ENCODE measurements at regions not wholly inside any gene's neighbourhood (a gene's known extent, or its start where the extent isn't known, plus 50 kb on each side); places are given as distances from the start of the nearest gene placed in this dataset.

DNA sequence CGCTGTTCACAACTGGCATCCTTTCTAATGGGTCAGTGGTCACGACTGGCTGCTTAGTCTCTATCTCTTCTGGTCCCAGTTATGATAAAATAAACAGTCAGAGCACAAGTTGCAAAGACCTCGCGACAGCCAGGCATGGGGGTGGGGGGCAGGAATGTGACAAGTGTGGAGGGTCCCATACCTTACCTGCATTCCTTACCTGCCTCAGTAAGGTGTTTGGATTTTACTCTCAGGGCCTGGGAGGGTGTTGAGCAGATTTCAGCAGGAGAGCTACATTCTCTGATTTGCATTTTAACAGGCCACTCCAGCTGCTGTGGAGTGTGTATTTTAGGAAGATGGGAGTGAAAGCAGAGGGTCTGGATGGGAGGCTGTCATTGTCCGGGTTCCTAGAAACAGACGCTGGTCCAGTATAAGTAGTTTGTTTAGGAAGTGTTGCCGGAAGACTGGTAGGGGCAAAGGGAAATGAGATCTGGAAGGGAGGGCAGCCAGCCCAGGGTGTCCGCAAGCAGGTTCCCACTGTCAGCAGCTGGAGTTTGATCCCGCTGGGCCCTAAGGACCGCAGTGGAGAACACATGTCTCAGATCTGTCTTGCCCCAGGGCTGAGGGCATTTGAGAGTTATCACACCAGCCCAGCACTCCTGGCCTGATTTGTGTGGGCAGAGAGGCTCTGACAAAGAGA is 920.0 kb downstream of the UQCRFS1 start:
- TF ChIP-seq, protein P1, sequence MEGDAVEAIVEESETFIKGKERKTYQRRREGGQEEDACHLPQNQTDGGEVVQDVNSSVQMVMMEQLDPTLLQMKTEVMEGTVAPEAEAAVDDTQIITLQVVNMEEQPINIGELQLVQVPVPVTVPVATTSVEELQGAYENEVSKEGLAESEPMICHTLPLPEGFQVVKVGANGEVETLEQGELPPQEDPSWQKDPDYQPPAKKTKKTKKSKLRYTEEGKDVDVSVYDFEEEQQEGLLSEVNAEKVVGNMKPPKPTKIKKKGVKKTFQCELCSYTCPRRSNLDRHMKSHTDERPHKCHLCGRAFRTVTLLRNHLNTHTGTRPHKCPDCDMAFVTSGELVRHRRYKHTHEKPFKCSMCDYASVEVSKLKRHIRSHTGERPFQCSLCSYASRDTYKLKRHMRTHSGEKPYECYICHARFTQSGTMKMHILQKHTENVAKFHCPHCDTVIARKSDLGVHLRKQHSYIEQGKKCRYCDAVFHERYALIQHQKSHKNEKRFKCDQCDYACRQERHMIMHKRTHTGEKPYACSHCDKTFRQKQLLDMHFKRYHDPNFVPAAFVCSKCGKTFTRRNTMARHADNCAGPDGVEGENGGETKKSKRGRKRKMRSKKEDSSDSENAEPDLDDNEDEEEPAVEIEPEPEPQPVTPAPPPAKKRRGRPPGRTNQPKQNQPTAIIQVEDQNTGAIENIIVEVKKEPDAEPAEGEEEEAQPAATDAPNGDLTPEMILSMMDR (IDR thresholded peaks at IDR 0.05; ENCODE audit: low read depth, low read length): no peak
- no peak for TF ChIP-seq POLR2A (IDR thresholded peaks at IDR 0.05; ENCODE audit: extremely low read depth, insufficient read length)
